Forelimb muscle (tissue), 1 donor: ENCODE measurements at regions not wholly inside any gene's neighbourhood (a gene's known extent, or its start where the extent isn't known, plus 50 kb on each side); places are given as distances from the start of the nearest gene placed in this dataset.
"Not testable (repeated sequence)": the region's sequence is repeated elsewhere in the genome, so short reads cannot be mapped to it uniquely, and the experiment has no call there.

ENCODE experiments used
- DNase-seq: peaks from one replicate; pipeline ENCODE4 v3.0.0-alpha.2; 2013; ENCODE audit warnings: low read depth

GRCh38 chr6:120498711-120499110 is 835.6 kb downstream of the TBC1D32 start:
- DNase-seq = no peak

GRCh38 chr6:120496661-120497060 is 837.6 kb downstream of the TBC1D32 start:
- DNase-seq = peak; percentile 51

GRCh38 chr6:120493505-120493904 is 840.8 kb downstream of the TBC1D32 start:
- no peak for DNase-seq

- no peak for DNase-seq
These were observed 844.3 kb downstream of the TBC1D32 start for GRCh38 chr6:120489941-120490340.

GRCh38 chr6:120484146-120484545 is 850.1 kb downstream of the TBC1D32 start:
- no peak for DNase-seq

GRCh38 chr6:120478650-120479049 is 855.6 kb downstream of the TBC1D32 start:
- no peak for DNase-seq

GRCh38 chr6:120473804-120474203 is 860.5 kb downstream of the TBC1D32 start:
- DNase-seq = no peak

GRCh38 chr6:120468486-120468885 is 865.8 kb downstream of the TBC1D32 start:
- no peak for DNase-seq

GRCh38 chr6:120451508-120451907 is 882.8 kb downstream of the TBC1D32 start:
- no peak for DNase-seq

- DNase-seq = no peak
These were observed 886.7 kb downstream of the TBC1D32 start for GRCh38 chr6:120447605-120448004.

- not testable (repeated sequence) for DNase-seq
These were observed 901.4 kb downstream of the TBC1D32 start for GRCh38 chr6:120432840-120433239.

GRCh38 chr6:120431841-120432240 is 902.4 kb downstream of the TBC1D32 start:
- DNase-seq = no peak

GRCh38 chr6:120411394-120411793 is 922.9 kb downstream of the TBC1D32 start:
- DNase-seq = no peak

GRCh38 chr6:120410586-120410985 is 923.7 kb downstream of the TBC1D32 start:
- DNase-seq = no peak

GRCh38 chr6:120407696-120408095 is 926.6 kb downstream of the TBC1D32 start:
- DNase-seq = no peak

GRCh38 chr6:120405947-120406346 is 928.3 kb downstream of the TBC1D32 start:
- no peak for DNase-seq

- no peak for DNase-seq
These were observed 938.5 kb downstream of the TBC1D32 start for GRCh38 chr6:120395784-120396183.

- no peak for DNase-seq
These were observed 939.0 kb downstream of the TBC1D32 start for GRCh38 chr6:120395330-120395729.

GRCh38 chr6:120392941-120393340 is 941.3 kb downstream of the TBC1D32 start:
- DNase-seq = no peak

- no peak for DNase-seq
These were observed 949.6 kb downstream of the TBC1D32 start for GRCh38 chr6:120384671-120385070.

GRCh38 chr6:120383681-120384080 is 950.6 kb downstream of the TBC1D32 start:
- DNase-seq = no peak

GRCh38 chr6:120378582-120379220 is 955.6 kb downstream of the TBC1D32 start:
- no peak for DNase-seq

- no peak for DNase-seq
These were observed 961.1 kb downstream of the TBC1D32 start for GRCh38 chr6:120373185-120373584.

- no peak for DNase-seq
These were observed 970.9 kb downstream of the TBC1D32 start for GRCh38 chr6:120363429-120363828.
